Tibial nerve (tissue), 4 donors: ENCODE measurements at regions not wholly inside any gene's neighbourhood (a gene's known extent, or its start where the extent isn't known, plus 50 kb on each side); places are given as distances from the start of the nearest gene placed in this dataset.

Experiments used
- EP300 ChIP-seq, 2 donors: sonication (generic); formaldehyde crosslinking; IDR thresholded peaks; one replicate each; pipeline ENCODE4 v1.6.1; 2017; ENCODE audit warnings: antibody characterized with exemption in 2 of 2, mild to moderate bottlenecking in 1 of 2
- POLR2A ChIP-seq, 2 donors: fragments of 450-650 bp; IDR thresholded peaks; one replicate each; pipeline ENCODE4 v1.6.1; 2017; ENCODE audit warnings: antibody characterized with exemption in 2 of 2, mild to moderate bottlenecking in 2 of 2, moderate library complexity in 2 of 2
- TF ChIP-seq, protein P1 (sequence below), 5 experiments: fragments of 200-600 bp in 3 of 5; fragments of 450-650 bp in 2 of 5; sonication (generic) in 3 of 5; IDR thresholded peaks; one replicate each; pipeline ENCODE4 v1.5.1; 2016 to 2019; ENCODE audit warnings: antibody characterized with exemption in 5 of 5, mild to moderate bottlenecking in 3 of 5, moderate library complexity in 2 of 5

GRCh38 chrX:40513012-40513411 is 67.8 kb upstream of the ATP6AP2 start:
- TF ChIP-seq EP300 (IDR thresholded peaks at IDR 0.05) (no peak), POLR2A (IDR thresholded peaks at IDR 0.05) (no peak)
- TF ChIP-seq, protein P1, sequence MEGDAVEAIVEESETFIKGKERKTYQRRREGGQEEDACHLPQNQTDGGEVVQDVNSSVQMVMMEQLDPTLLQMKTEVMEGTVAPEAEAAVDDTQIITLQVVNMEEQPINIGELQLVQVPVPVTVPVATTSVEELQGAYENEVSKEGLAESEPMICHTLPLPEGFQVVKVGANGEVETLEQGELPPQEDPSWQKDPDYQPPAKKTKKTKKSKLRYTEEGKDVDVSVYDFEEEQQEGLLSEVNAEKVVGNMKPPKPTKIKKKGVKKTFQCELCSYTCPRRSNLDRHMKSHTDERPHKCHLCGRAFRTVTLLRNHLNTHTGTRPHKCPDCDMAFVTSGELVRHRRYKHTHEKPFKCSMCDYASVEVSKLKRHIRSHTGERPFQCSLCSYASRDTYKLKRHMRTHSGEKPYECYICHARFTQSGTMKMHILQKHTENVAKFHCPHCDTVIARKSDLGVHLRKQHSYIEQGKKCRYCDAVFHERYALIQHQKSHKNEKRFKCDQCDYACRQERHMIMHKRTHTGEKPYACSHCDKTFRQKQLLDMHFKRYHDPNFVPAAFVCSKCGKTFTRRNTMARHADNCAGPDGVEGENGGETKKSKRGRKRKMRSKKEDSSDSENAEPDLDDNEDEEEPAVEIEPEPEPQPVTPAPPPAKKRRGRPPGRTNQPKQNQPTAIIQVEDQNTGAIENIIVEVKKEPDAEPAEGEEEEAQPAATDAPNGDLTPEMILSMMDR (IDR thresholded peaks at IDR 0.05), result no peak
